Neural crest cell (in vitro differentiated cells): ENCODE measurements at regions not wholly inside any gene's neighbourhood (a gene's known extent, or its start where the extent isn't known, plus 50 kb on each side); places are given as distances from the start of the nearest gene placed in this dataset.

ENCODE experiments used
- DNase-seq: peaks from one replicate; pipeline ENCODE4 v3.0.0; 2021; ENCODE audit warnings: low read depth, mixed read lengths, low spot score
- H3K27ac Mint-ChIP-seq: one replicate; pipeline ENCODE4 v1.8.0; 2021; ENCODE audit warnings: mild to moderate bottlenecking, mixed read lengths; ENCODE audit not compliant: unreplicated experiment
- H3K27me3 Mint-ChIP-seq: 2 replicates; pipeline ENCODE4 v1.8.0; 2021; ENCODE audit warnings: low read depth, mild to moderate bottlenecking, mixed read lengths
- H3K36me3 Mint-ChIP-seq: 2 replicates; pipeline ENCODE4 v1.8.0; 2021; ENCODE audit warnings: low read depth, mild to moderate bottlenecking, mixed read lengths
- H3K4me1 Mint-ChIP-seq: 2 replicates; pipeline ENCODE4 v1.8.0; 2021; ENCODE audit warnings: mixed read lengths
- H3K4me3 Mint-ChIP-seq: one replicate; pipeline ENCODE4 v1.8.0; 2021; ENCODE audit warnings: mild to moderate bottlenecking, mixed read lengths
- H3K9me3 Mint-ChIP-seq: 2 replicates; pipeline ENCODE4 v1.8.0; 2021; ENCODE audit warnings: mixed read lengths
- TF ChIP-seq, protein P1 (sequence below): fragments of 200-600 bp; sonication (generic); conservative IDR thresholded peaks from 2 replicates; pipeline ENCODE4 v1.5.0; 2021; ENCODE audit warnings: antibody characterized with exemption, mild to moderate bottlenecking

DNA sequence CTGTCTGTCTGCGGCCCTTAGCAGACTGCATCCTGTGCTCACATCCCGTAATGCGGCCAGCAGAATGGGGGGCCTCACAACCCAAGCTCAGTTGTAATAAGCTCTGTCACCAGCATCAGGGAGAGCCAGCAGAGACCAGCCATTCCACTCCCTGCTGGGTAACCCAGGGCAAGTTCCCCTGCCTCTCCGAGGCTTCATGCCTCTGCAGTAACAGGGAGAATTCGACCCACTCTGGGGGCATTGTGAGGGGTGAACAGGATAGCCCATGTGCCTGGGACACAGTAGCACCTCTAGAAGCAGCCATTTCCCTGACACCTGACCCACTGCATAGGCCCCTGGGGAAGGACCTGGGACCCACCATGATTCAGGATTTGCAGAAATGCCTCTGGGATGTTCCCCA lies 461.2 kb downstream of the MATN1 start:
- Mint-ChIP-seq H3K27ac (no peak overlapping the region), H3K4me3 (no peak overlapping the region), H3K27me3 (peaks cover 22% of the 10 kb centered on the region), H3K4me1 (no peaks in the 10 kb centered on the region), H3K36me3 (no peaks in the 10 kb centered on the region), H3K9me3 (no peaks in the 10 kb centered on the region)
- no peak for DNase-seq
- TF ChIP-seq, protein P1, sequence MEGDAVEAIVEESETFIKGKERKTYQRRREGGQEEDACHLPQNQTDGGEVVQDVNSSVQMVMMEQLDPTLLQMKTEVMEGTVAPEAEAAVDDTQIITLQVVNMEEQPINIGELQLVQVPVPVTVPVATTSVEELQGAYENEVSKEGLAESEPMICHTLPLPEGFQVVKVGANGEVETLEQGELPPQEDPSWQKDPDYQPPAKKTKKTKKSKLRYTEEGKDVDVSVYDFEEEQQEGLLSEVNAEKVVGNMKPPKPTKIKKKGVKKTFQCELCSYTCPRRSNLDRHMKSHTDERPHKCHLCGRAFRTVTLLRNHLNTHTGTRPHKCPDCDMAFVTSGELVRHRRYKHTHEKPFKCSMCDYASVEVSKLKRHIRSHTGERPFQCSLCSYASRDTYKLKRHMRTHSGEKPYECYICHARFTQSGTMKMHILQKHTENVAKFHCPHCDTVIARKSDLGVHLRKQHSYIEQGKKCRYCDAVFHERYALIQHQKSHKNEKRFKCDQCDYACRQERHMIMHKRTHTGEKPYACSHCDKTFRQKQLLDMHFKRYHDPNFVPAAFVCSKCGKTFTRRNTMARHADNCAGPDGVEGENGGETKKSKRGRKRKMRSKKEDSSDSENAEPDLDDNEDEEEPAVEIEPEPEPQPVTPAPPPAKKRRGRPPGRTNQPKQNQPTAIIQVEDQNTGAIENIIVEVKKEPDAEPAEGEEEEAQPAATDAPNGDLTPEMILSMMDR, result no peak

DNA sequence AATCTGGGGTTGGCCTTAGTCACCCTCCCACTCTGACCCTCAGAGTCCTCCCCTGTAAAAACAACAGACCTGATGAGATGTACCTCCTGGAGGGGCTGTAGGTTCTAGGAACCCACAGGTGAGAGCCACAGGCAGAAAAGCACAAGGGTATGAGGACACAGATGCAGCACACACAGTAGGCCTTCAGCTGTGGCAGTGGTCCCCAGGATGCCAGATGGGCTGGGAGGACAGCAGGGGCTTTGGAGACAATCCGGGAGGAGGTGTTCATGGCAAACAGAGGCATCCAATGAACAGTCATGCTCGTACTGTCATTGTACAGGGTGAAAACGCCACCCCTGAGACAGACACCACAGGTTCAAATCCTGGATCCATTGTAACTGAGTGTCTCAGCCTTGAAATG lies 463.1 kb downstream of the MATN1 start:
- peaks cover 30% of the 10 kb centered on the region for H3K27me3 Mint-ChIP-seq
- no peaks in the 10 kb centered on the region for H3K9me3 Mint-ChIP-seq
- TF ChIP-seq, protein P1, result no peak
- no peak for DNase-seq
- H3K4me1 Mint-ChIP-seq, result no peaks in the 10 kb centered on the region
- H3K4me3 Mint-ChIP-seq, result no peak overlapping the region
- H3K36me3 Mint-ChIP-seq, result no peaks in the 10 kb centered on the region
- no peak overlapping the region for H3K27ac Mint-ChIP-seq

DNA sequence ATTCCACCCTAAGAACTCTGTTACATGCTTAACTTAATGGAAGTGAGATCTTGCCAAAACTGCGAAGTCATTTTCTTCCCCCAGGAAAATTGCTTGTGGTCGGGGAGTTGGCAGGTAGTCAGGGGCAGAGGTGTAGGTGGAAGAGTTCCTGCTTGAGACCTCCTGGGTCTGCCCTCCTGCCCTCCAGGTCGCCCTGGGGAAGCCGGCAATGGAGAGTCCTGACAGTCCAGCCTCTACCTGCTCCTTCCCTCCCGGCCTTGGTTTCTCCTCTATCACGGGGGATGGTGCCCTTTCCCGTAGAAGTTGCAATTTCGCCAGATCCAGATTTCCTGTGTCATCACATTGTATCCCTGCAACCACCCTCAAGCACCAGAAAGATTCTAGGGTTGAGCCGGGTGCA lies 463.8 kb downstream of the MATN1 start:
- TF ChIP-seq, protein P1, result no peak
- H3K4me3 Mint-ChIP-seq, result no peak overlapping the region
- no peak for DNase-seq
- H3K4me1 Mint-ChIP-seq, result no peaks in the 10 kb centered on the region
- peaks cover 36% of the 10 kb centered on the region for H3K27me3 Mint-ChIP-seq
- H3K9me3 Mint-ChIP-seq, result no peaks in the 10 kb centered on the region
- no peaks in the 10 kb centered on the region for H3K36me3 Mint-ChIP-seq
- no peak overlapping the region for H3K27ac Mint-ChIP-seq

DNA sequence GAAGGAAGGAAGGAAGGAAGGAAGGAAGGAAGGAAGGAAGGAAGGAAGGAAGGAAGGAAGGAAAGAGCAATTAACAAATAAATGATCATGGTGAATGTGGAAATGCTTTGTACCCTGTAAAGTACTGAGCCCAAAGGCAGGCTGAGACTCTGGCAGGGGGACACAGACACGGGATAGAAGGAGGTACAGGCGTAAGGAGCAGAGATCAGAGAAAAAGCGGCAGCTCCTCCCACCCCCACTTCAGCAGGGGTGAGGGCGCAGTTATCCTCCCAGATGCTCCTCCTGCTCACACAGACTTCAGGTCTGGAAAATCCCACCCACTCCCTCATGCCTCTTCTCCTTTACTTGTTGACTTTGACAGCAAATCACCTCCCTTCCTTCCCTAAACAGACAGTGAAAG lies 464.5 kb downstream of the MATN1 start:
- no peaks in the 10 kb centered on the region for H3K36me3 Mint-ChIP-seq
- TF ChIP-seq, protein P1, result no peak
- peaks cover 40% of the 10 kb centered on the region for H3K27me3 Mint-ChIP-seq
- H3K4me3 Mint-ChIP-seq, result no peak overlapping the region
- H3K27ac Mint-ChIP-seq, result no peak overlapping the region
- H3K4me1 Mint-ChIP-seq, result no peaks in the 10 kb centered on the region
- no peaks in the 10 kb centered on the region for H3K9me3 Mint-ChIP-seq
- no peak for DNase-seq

DNA sequence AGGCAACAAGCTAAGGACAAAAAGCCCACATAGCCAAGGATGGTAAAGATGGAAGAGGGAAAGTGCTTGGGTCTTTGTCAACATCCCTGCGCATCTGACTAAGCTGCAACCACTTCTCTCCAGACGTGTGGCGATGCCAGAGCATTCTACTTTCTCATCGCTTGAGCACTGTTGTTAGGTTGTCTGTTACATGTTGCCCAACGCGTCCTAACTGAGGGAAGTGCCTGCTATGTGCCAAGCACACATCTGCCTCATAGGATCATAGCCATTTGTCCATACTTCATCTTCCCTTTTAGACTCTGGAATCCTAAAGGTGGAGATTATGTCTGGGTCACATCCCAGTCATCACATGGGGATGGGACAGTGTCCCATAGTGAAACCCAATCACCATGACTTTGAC lies 464.9 kb downstream of the MATN1 start:
- Mint-ChIP-seq H3K27me3 (peaks cover 40% of the 10 kb centered on the region), H3K27ac (no peak overlapping the region), H3K36me3 (no peaks in the 10 kb centered on the region), H3K4me3 (no peak overlapping the region), H3K4me1 (no peaks in the 10 kb centered on the region), H3K9me3 (no peaks in the 10 kb centered on the region)
- TF ChIP-seq, protein P1, result no peak
- DNase-seq, result no peak
